ENCODE measurements at regions not wholly inside any gene's neighbourhood (a gene's known extent, or its start where the extent isn't known, plus 50 kb on each side); places are given as distances from the start of the nearest gene placed in this dataset.
"Not testable (repeated sequence)": the region's sequence is repeated elsewhere in the genome, so short reads cannot be mapped to it uniquely, and the experiment has no call there.

GRCh38 chr11:98455500-98456307 is 565.0 kb upstream of the CNTN5 start:
- FAIRE-seq (no peak), DNase-seq (ENCODE audit: insufficient read length, low spot score) (no peak)
- TF ChIP-seq POLR2A (IDR thresholded peaks at IDR 0.05; ENCODE audit: low read depth, low read length): no peak

GRCh38 chr11:98456308-98456680 is 564.5 kb upstream of the CNTN5 start:
- DNase-seq (ENCODE audit: insufficient read length, low spot score): no peak
- no peak for FAIRE-seq
- TF ChIP-seq POLR2A (IDR thresholded peaks at IDR 0.05; ENCODE audit: low read depth, low read length): no peak

GRCh38 chr11:98495016-98495415 is 525.7 kb upstream of the CNTN5 start:
- DNase-seq (ENCODE audit: insufficient read length, low spot score) (no peak), FAIRE-seq (no peak)
- TF ChIP-seq POLR2A (IDR thresholded peaks at IDR 0.05; ENCODE audit: low read depth, low read length): no peak

- DNase-seq (ENCODE audit: insufficient read length, low spot score) (no peak), FAIRE-seq (no peak)
- TF ChIP-seq POLR2A (IDR thresholded peaks at IDR 0.05; ENCODE audit: low read depth, low read length): no peak
Observed at GRCh38 chr11:98495601-98496000, 525.1 kb upstream of the CNTN5 start.

- DNase-seq (ENCODE audit: insufficient read length, low spot score) (no peak), FAIRE-seq (no peak)
- no peak for TF ChIP-seq POLR2A (IDR thresholded peaks at IDR 0.05; ENCODE audit: low read depth, low read length)
Observed at GRCh38 chr11:98507208-98507607, 513.5 kb upstream of the CNTN5 start.

GRCh38 chr11:98512938-98513337 is 507.8 kb upstream of the CNTN5 start:
- DNase-seq (ENCODE audit: insufficient read length, low spot score): no peak
- FAIRE-seq: no peak
- TF ChIP-seq POLR2A (IDR thresholded peaks at IDR 0.05; ENCODE audit: low read depth, low read length): no peak

GRCh38 chr11:98531576-98531975 is 489.2 kb upstream of the CNTN5 start:
- no peak for TF ChIP-seq POLR2A (IDR thresholded peaks at IDR 0.05; ENCODE audit: low read depth, low read length)
- DNase-seq (ENCODE audit: insufficient read length, low spot score): no peak
- no peak for FAIRE-seq

- FAIRE-seq (no peak), DNase-seq (ENCODE audit: insufficient read length, low spot score) (no peak)
- no peak for TF ChIP-seq POLR2A (IDR thresholded peaks at IDR 0.05; ENCODE audit: low read depth, low read length)
Observed at GRCh38 chr11:98536023-98536422, 484.7 kb upstream of the CNTN5 start.

GRCh38 chr11:98538358-98538757 is 482.4 kb upstream of the CNTN5 start:
- not testable (repeated sequence) for DNase-seq (ENCODE audit: insufficient read length, low spot score)

GRCh38 chr11:98545544-98546175 is 475.1 kb upstream of the CNTN5 start:
- TF ChIP-seq POLR2A (IDR thresholded peaks at IDR 0.05; ENCODE audit: low read depth, low read length): no peak
- no peak for FAIRE-seq
- DNase-seq (ENCODE audit: insufficient read length, low spot score): no peak

More at GRCh38 chr11:98538358-98538757, 482.4 kb upstream of the CNTN5 start:
- not testable (repeated sequence) for FAIRE-seq

- no peak for TF ChIP-seq POLR2A (IDR thresholded peaks at IDR 0.05; ENCODE audit: low read depth, low read length)
- DNase-seq (ENCODE audit: insufficient read length, low spot score) (no peak), FAIRE-seq (no peak)
Observed at GRCh38 chr11:98549571-98549970, 471.2 kb upstream of the CNTN5 start.

- FAIRE-seq: no peak
- no peak for TF ChIP-seq POLR2A (IDR thresholded peaks at IDR 0.05; ENCODE audit: low read depth, low read length)
- DNase-seq (ENCODE audit: insufficient read length, low spot score): no peak
Observed at GRCh38 chr11:98559961-98560360, 460.8 kb upstream of the CNTN5 start.

GRCh38 chr11:98561252-98561651 is 459.5 kb upstream of the CNTN5 start:
- FAIRE-seq (no peak), DNase-seq (ENCODE audit: insufficient read length, low spot score) (no peak)
- TF ChIP-seq POLR2A (IDR thresholded peaks at IDR 0.05; ENCODE audit: low read depth, low read length): no peak

- FAIRE-seq (no peak), DNase-seq (ENCODE audit: insufficient read length, low spot score) (no peak)
- TF ChIP-seq POLR2A (IDR thresholded peaks at IDR 0.05; ENCODE audit: low read depth, low read length): no peak
Observed at GRCh38 chr11:98561877-98562395, 458.8 kb upstream of the CNTN5 start.

- DNase-seq (ENCODE audit: insufficient read length, low spot score) (no peak), FAIRE-seq (no peak)
- no peak for TF ChIP-seq POLR2A (IDR thresholded peaks at IDR 0.05; ENCODE audit: low read depth, low read length)
Observed at GRCh38 chr11:98564233-98564632, 456.5 kb upstream of the CNTN5 start.
